GM19438 (cell line): ENCODE measurements at regions not wholly inside any gene's neighbourhood (a gene's known extent, or its start where the extent isn't known, plus 50 kb on each side); places are given as distances from the start of the nearest gene placed in this dataset.
"Not testable (repeated sequence)": the region's sequence is repeated elsewhere in the genome, so short reads cannot be mapped to it uniquely, and the experiment has no call there.

Experiments
- ATAC-seq: cut with Tn5 transposase; IDR thresholded peaks from one replicate; pipeline ENCODE4 v1.9.1; 2021; ENCODE audit warnings: low read depth; ENCODE audit not compliant: unreplicated experiment

- ATAC-seq: no peak
Measured at GRCh38 chr7:94169682-94170081, 165.5 kb upstream of the BET1 start.

- ATAC-seq: peak; percentile 83
Measured at GRCh38 chr7:94170836-94171235, 166.7 kb upstream of the BET1 start.

GRCh38 chr7:94173436-94173835 lies 169.3 kb upstream of the BET1 start:
- ATAC-seq: no peak

GRCh38 chr7:94174375-94174774 lies 170.2 kb upstream of the BET1 start:
- ATAC-seq: no peak

- no peak for ATAC-seq
Measured at GRCh38 chr7:94174956-94175355, 170.8 kb upstream of the BET1 start.

GRCh38 chr7:94176694-94177200 lies 172.6 kb upstream of the BET1 start:
- no peak for ATAC-seq

- ATAC-seq: no peak
Measured at GRCh38 chr7:94177441-94177840, 173.3 kb upstream of the BET1 start.

- peak; percentile 92 for ATAC-seq
Measured at GRCh38 chr7:94178230-94178629, 174.1 kb upstream of the BET1 start.

- no peak for ATAC-seq
Measured at GRCh38 chr7:94179466-94179865, 175.3 kb upstream of the BET1 start.

GRCh38 chr7:94182066-94182465 lies 177.9 kb upstream of the BET1 start:
- ATAC-seq: no peak

- ATAC-seq: no peak
Measured at GRCh38 chr7:94182721-94183120, 178.6 kb upstream of the BET1 start.

GRCh38 chr7:94183289-94183749 lies 179.2 kb upstream of the BET1 start:
- ATAC-seq: no peak

- ATAC-seq: no peak
Measured at GRCh38 chr7:94183891-94184290, 179.7 kb upstream of the BET1 start.

- no peak for ATAC-seq
Measured at GRCh38 chr7:94188350-94188749, 184.2 kb upstream of the BET1 start.

- ATAC-seq: no peak
Measured at GRCh38 chr7:94190599-94191061, 186.5 kb upstream of the BET1 start.

- ATAC-seq: not testable (repeated sequence)
Measured at GRCh38 chr7:94194426-94194825, 190.3 kb upstream of the BET1 start.

GRCh38 chr7:94195201-94195600 lies 191.0 kb upstream of the BET1 start:
- ATAC-seq: no peak

GRCh38 chr7:94195813-94196212 lies 191.7 kb upstream of the BET1 start:
- no peak for ATAC-seq

- no peak for ATAC-seq
Measured at GRCh38 chr7:94205529-94205928, 189.2 kb upstream of the COL1A2 start.

GRCh38 chr7:94206295-94206694 lies 188.4 kb upstream of the COL1A2 start:
- no peak for ATAC-seq

- ATAC-seq: no peak
Measured at GRCh38 chr7:94212160-94212559, 182.5 kb upstream of the COL1A2 start.

- no peak for ATAC-seq
Measured at GRCh38 chr7:94216944-94217461, 177.7 kb upstream of the COL1A2 start.

- ATAC-seq: no peak
Measured at GRCh38 chr7:94217766-94218165, 176.9 kb upstream of the COL1A2 start.
